ENCODE measurements at regions not wholly inside any gene's neighbourhood (a gene's known extent, or its start where the extent isn't known, plus 50 kb on each side); places are given as distances from the start of the nearest gene placed in this dataset.

DNA sequence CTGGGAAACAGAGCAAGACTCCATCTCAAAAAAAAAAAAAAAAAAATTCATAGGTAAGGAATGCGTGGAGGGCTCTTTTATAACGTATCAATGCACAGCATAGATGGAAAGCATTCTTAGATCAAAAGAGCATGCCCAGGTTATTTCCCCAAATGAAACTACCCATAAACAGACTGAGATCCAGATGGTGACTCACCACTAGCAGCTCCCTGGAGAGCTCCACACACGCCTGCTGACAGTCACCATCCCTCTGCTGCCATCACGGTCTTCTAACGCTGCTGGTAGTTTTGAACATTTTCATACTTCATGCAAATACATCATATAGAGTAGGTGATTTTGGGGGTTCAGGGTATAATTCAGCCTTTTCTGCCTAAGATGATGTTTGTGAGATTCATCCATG, 136.9 kb downstream of the ASMT start:
- TF ChIP-seq, protein P1, sequence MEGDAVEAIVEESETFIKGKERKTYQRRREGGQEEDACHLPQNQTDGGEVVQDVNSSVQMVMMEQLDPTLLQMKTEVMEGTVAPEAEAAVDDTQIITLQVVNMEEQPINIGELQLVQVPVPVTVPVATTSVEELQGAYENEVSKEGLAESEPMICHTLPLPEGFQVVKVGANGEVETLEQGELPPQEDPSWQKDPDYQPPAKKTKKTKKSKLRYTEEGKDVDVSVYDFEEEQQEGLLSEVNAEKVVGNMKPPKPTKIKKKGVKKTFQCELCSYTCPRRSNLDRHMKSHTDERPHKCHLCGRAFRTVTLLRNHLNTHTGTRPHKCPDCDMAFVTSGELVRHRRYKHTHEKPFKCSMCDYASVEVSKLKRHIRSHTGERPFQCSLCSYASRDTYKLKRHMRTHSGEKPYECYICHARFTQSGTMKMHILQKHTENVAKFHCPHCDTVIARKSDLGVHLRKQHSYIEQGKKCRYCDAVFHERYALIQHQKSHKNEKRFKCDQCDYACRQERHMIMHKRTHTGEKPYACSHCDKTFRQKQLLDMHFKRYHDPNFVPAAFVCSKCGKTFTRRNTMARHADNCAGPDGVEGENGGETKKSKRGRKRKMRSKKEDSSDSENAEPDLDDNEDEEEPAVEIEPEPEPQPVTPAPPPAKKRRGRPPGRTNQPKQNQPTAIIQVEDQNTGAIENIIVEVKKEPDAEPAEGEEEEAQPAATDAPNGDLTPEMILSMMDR (IDR thresholded peaks at IDR 0.05 in 8 of 11, conservative IDR thresholded peaks at IDR 0.05 in 3 of 11), result no peak
- TF ChIP-seq POLR2A (IDR thresholded peaks at IDR 0.05), result no peak

Data from spleen (tissue), 7 donors.